Stimulated activated CD4-positive, alpha-beta T cell treated with anti-CD3 and anti-CD28 coated beads, Interleukin-15, amount 100 ng/mL, for 48 hours (primary cell): ENCODE measurements at regions not wholly inside any gene's neighbourhood (a gene's known extent, or its start where the extent isn't known, plus 50 kb on each side); places are given as distances from the start of the nearest gene placed in this dataset.

Experiments
- DNase-seq, 2 donors: peaks; one replicate each; pipeline ENCODE4 v3.0.0-alpha.2; 2020; ENCODE audit warnings: low read depth in 2 of 2

DNA sequence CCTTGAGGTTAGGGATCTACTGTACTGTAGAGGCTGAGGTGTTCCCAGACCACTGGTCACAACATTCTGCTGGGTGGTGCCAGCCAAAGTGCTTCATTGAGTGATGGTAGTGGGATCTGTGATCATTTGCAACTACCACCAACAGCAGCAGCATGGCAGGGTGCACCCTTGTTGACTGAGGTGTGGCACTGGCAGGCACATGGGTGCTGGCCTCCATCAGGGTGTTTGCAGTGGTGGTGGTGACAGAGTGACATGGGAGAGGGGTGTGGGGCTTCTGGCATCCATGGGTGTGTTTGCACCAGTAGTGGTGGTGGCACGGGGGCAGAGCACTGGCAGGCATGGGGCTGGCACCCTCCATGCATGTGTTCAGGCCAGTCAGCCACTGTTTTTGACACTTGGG, 183.7 kb upstream of the LYPLAL1 start:
- DNase-seq, result no peak

DNA sequence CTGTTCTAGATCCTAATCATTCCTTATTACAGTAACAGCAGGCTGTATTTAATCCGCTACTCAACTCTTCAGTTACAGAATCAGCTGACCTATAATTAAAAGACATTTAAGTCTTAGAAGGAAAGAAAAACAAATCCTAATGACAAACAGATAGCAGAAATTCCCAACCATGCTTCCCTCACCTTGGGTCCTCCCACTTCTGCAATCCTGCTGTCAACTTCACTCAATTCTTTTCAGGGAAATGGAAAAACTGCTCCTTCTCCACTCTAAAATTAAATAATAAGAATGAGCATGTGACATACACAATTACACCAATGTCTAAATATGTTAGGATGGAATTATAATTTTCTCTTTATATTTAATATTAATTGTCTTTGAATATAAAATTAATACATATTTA, 182.6 kb upstream of the LYPLAL1 start:
- DNase-seq, result no peak

- DNase-seq, result no peak
These were observed 179.1 kb upstream of the LYPLAL1 start for GRCh38 chr1:218994615-218995014.

DNA sequence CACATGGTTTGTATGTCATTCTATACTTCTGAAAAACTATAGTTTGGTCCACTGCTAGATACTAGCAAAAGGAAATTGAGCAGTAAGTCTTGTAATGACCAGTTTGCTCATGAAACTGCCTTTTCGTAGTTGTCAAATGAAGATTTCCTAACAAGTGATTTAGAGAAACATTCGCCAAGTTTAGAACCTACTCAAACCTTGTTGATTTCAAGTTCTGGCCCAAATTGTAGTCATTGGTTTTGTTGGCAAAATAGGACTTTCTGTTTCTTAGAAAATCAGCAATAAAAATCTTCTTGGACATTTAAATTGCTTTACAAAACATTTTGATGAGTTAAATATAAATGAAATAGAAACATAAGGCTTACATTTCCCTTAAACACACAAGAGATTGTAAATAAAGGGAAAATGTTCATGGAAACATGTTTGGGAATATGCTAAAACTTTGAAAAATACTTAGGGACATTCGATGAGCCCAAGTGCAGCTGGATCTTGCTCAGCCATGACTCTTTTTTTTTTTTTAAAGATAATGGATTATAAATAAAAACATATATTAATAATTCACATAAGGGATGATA, 178.5 kb upstream of the LYPLAL1 start:
- no peak for DNase-seq

DNA sequence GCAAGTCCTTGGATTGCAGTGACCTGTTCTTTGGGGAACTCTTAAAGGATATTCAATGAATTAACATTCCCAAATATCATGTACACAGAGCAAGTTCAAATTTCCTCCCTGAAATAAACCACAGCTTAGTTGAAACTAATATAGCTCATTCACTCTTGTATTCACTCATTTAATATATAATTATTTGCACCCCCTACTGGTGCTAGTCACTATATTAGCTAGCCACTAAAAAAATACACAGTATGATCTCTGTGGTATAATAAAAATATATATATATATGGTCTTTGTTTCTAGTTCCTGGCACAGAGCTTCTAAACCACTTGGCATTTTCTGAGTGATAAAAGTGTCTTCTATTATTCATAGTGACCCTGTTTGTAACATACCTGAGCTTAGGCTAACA, 177.3 kb upstream of the LYPLAL1 start:
- no peak for DNase-seq

DNA sequence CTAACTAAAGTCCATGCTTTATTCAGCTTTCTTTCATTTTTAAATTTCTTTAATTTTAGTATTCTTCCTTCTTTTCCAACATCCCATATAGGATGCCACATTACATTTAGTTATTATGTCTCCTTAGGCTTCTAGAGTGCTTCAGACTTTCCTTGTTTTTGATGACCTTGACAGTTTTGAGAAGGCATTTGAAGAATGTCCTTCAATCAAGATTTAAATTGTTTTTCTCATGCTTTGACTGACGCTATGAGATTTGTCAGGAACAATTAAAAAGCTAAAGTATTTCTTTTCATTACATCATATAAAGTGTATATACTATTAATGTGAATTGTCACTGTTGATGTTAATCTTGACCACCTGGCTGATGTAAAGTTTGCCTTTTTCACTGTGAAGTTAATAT, 173.7 kb upstream of the LYPLAL1 start:
- no peak for DNase-seq

DNA sequence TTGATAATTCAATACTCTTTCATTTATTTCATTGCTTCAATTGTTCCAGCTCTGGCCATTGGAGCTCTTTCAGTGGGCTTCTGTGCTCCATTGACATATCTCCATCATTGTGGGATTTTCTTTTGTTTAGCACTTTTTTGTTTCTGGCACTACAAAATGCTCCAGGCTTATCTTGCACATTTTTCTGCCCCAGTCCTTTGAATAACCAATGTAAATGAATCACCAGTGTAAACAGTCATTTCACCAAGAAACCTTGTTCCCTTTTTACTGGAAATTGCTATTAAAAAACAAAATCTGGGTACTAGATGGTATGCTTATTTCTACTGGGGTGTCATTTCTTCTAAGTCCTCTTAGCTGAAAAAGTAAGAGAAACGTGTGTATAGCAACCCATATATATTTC, 173.0 kb upstream of the LYPLAL1 start:
- DNase-seq, result no peak

DNA sequence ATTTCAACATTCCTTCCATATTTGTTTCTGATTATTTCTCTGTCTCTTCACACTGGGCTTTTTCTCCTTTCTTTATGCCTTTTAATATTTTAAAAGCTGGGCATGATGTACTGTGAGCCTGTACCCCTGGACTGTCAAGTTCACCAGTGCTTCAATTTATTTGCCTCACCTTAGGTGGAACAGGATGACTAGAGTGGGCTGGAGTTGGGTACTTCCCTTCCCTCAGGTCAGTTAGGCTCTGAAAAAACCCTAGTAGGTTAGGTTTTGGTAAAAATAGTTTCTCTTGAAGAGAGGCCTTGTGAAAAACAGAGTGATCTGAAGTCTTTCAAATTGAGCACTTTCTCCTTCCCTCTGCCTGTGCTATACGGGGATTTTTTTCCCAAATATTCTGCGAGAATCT, 163.0 kb upstream of the LYPLAL1 start:
- DNase-seq, result no peak

DNA sequence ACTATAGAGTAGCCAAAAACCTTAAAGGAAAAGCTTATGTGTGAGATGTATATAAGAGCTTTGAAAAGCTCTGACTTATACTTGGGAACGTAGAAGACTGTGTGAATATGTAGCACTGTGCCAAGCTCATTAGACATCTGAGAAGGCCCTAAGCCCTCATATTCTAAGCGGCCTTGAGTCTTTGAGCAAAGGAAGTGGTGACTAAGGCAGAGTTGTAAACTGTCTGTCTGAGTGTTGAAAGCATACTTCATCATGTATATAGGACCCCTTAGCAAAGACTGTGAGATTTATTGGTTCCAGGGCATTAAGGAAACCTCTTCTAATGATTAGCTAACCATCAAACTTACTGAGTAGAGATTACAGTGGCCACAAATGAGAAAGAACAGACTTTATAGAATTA, 153.3 kb upstream of the LYPLAL1 start:
- DNase-seq, result no peak

DNA sequence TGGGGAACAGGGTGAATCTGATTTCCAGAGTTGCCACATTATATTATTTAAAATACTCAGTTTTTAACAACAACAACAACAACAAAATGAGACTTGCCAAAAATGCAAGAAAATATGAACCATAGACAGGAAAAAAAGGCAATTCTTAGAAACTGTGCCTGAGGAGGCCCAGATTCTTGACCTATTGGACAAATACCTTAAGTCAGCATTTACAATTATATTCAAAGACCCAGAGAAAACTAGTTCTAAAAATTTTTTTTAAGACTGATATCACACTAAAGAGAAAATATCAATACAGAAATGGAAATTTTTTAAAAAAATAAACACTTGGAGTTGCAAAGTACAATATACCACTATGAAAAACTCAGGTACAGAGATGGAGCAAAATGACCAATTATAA, 152.8 kb upstream of the LYPLAL1 start:
- no peak for DNase-seq

- no peak for DNase-seq
These were observed 146.5 kb upstream of the LYPLAL1 start for GRCh38 chr1:219027146-219027673.

DNA sequence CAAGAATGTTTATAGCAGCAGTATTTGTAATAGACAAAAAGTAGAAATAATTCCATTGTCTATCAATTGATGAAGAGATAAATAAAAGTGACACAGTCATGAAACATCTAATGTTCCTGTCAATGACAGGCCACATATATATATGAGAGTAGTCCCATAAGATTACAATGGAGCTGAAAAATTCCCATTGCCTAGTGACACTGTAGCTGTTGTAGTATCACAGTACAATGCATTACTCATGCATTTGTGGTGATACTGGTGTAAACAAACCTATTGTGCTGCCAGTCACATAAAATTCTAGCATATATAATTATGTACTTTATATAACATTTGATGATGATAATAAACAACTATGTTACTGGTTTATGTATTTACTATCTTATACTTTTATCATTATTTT, 141.9 kb upstream of the LYPLAL1 start:
- DNase-seq, result no peak

- no peak for DNase-seq
These were observed 135.3 kb upstream of the LYPLAL1 start for GRCh38 chr1:219038398-219038797.

- DNase-seq, result no peak
These were observed 134.5 kb upstream of the LYPLAL1 start for GRCh38 chr1:219039017-219039681.

DNA sequence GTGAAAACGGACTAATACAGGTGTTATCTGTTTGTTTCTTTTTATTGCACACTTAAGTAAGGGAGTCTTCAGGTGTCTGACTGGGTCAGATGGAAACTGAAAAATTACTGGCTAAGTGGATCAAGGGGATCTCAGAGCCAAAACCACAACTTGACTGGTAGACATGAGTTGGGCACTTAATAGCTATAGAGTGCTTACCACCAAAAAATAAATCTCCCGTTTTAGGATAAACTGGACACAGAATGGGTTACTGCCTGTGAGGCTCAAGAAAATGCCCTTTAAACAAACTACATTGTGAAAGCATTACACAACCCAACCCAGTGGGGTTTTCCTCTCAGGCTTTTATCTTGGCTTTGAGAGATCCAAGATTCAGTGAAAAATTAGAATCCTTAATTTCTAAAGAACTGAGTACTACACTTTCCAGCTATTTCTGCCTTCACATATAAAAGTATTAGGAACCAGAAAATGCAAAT, 134.0 kb upstream of the LYPLAL1 start:
- DNase-seq, result no peak

- DNase-seq, result no peak
These were observed 133.4 kb upstream of the LYPLAL1 start for GRCh38 chr1:219040291-219040690.

- DNase-seq, result no peak
These were observed 132.5 kb upstream of the LYPLAL1 start for GRCh38 chr1:219041141-219041540.

DNA sequence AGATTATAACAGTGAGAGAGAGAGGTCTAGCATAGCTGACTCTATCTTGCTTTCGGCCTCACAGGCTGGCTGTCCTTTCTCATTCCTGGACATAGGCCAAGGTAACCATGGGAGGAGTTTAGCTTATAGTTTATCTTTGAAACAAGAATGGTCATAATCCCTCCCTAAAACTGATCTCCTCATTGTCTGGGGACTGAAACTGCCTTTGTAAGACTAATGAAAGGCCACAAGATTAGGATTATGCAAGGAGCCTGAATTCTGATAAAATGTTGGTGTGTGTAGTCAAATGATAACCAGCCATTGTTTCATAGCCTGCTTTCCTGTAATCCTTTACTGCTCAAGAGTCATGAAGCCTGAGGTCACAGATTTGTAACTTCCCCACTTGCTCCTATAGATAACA, 131.9 kb upstream of the LYPLAL1 start:
- DNase-seq, result no peak

- DNase-seq, result no peak
These were observed 130.9 kb upstream of the LYPLAL1 start for GRCh38 chr1:219042769-219043168.

GRCh38 chr1:219045246-219045645, 128.4 kb upstream of the LYPLAL1 start:
- DNase-seq, result no peak

- no peak for DNase-seq
These were observed 124.2 kb upstream of the LYPLAL1 start for GRCh38 chr1:219049501-219049900.

GRCh38 chr1:219050086-219050821, 123.4 kb upstream of the LYPLAL1 start:
- DNase-seq, result no peak

- DNase-seq, result no peak
These were observed 122.9 kb upstream of the LYPLAL1 start for GRCh38 chr1:219050822-219051125.
